Right lobe of liver (tissue), 4 donors: ENCODE measurements at regions not wholly inside any gene's neighbourhood (a gene's known extent, or its start where the extent isn't known, plus 50 kb on each side); places are given as distances from the start of the nearest gene placed in this dataset.

Experiments used
- CTCF ChIP-seq, 4 donors: fragments of 200-600 bp in 3 of 4; fragments of 450-650 bp in 1 of 4; IDR thresholded peaks; one replicate each; pipeline versions ENCODE4 v1.5.1 to v1.8.0; 2016 to 2022; ENCODE audit warnings: antibody characterized with exemption in 4 of 4, mild to moderate bottlenecking in 2 of 4
- POLR2A ChIP-seq: fragments of 450-650 bp; IDR thresholded peaks from one replicate; pipeline ENCODE4 v1.6.1; 2017; ENCODE audit warnings: antibody characterized with exemption, mild to moderate bottlenecking
- donor health status: DM: no; HTN: no; CAD: no.
- donor health status: DM: no; HTN: no; CAD: no.
- donor health status: DM: no; HTN: yes; CAD: no.

DNA sequence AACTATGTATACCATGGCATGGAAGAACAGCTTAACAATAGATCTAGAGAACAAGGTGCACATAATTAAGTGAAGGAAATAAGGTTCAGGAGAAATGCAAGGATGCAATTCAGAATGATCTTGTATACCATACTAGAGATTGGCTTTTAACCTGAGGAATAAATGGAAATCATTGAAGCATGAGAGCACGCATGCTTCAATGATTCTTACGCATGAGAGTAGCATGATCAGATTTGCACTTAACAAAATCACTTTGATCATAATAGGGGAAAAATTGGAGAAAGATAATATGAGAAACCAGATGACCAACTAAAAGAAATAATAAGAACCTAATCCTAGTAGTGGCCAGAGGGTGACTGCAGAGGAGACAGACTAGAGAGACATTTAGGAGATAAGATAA is 133.3 kb upstream of the FSCB start:
- TF ChIP-seq POLR2A = no peak
- TF ChIP-seq CTCF (IDR thresholded peaks at IDR 0.05) = no peak
